Esophagus squamous epithelium (tissue), 4 donors: ENCODE measurements at regions not wholly inside any gene's neighbourhood (a gene's known extent, or its start where the extent isn't known, plus 50 kb on each side); places are given as distances from the start of the nearest gene placed in this dataset.

Experiments used
- POLR2A ChIP-seq, 4 donors: fragments of 450-650 bp; IDR thresholded peaks; one replicate each; pipeline ENCODE4 v1.6.1; 2017; ENCODE audit warnings: antibody characterized with exemption in 4 of 4, mild to moderate bottlenecking in 4 of 4, moderate library complexity in 3 of 4
- TF ChIP-seq, protein P1 (sequence below), 6 experiments: fragments of 450-650 bp in 4 of 6; fragments of 200-600 bp in 2 of 6; sonication (generic) in 2 of 6; IDR thresholded peaks; one replicate each; pipeline ENCODE4 v1.5.1; 2016 to 2019; ENCODE audit warnings: antibody characterized with exemption in 6 of 6, mild to moderate bottlenecking in 4 of 6, moderate library complexity in 4 of 6

DNA sequence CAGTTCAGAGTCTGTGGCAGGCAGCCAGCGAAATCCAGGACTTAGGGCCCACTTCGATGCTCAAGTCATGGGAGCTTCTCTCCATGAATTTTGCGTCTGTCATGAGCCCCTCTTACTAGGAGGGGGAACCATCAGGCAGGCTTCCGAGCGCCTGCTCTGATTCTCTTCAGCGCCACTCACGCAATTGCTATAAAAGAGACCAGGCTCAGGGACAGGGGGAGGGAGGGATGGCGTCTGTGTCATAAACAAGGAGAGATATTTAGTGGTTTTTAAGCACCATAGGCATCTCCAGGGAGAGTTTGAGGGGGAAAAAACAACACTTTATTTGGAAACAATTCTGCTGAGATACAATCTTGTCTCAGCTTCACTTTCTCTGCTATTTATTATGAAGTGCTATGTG, 60.6 kb downstream of the NAV1 start:
- TF ChIP-seq, protein P1, sequence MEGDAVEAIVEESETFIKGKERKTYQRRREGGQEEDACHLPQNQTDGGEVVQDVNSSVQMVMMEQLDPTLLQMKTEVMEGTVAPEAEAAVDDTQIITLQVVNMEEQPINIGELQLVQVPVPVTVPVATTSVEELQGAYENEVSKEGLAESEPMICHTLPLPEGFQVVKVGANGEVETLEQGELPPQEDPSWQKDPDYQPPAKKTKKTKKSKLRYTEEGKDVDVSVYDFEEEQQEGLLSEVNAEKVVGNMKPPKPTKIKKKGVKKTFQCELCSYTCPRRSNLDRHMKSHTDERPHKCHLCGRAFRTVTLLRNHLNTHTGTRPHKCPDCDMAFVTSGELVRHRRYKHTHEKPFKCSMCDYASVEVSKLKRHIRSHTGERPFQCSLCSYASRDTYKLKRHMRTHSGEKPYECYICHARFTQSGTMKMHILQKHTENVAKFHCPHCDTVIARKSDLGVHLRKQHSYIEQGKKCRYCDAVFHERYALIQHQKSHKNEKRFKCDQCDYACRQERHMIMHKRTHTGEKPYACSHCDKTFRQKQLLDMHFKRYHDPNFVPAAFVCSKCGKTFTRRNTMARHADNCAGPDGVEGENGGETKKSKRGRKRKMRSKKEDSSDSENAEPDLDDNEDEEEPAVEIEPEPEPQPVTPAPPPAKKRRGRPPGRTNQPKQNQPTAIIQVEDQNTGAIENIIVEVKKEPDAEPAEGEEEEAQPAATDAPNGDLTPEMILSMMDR (IDR thresholded peaks at IDR 0.05): no peak
- no peak for TF ChIP-seq POLR2A (IDR thresholded peaks at IDR 0.05)
